Naive thymus-derived CD4-positive, alpha-beta T cell (primary cell): ENCODE measurements at regions not wholly inside any gene's neighbourhood (a gene's known extent, or its start where the extent isn't known, plus 50 kb on each side); places are given as distances from the start of the nearest gene placed in this dataset.

Experiments used
- ATAC-seq: fragments of 150-1000 bp; cut with Tn5 transposase; 2 replicates; pipeline ENCODE4 v1.10.0; 2021; ENCODE audit warnings: mild to moderate bottlenecking, moderate library complexity
- CTCF ChIA-PET: fragments of 350-600 bp; sonication (Branson Sonifier 250); formaldehyde crosslinking; loops from one replicate; lab custom pipeline; 2021; ENCODE audit warnings: antibody characterized with exemption; lab: Charles Lee
- POLR2A ChIA-PET: fragments of 350-600 bp; sonication (Branson Sonifier 250); formaldehyde crosslinking; loops from one replicate; lab custom pipeline; 2021; ENCODE audit warnings: antibody characterized with exemption, inconsistent platforms; lab: Charles Lee
- DNase-seq, 9 donors: peaks; one replicate each; pipeline versions ENCODE4 v3.0.0 to v3.0.0-alpha.2; 2020 to 2022; ENCODE audit warnings: mixed read lengths in 1 of 9
- H3K27ac ChIP-seq: one replicate; pipeline ENCODE4 v1.7.0; 2013; ENCODE audit warnings: mild to moderate bottlenecking, low read depth, low read length, moderate library complexity
- H3K27me3 ChIP-seq, 2 donors: one replicate each; pipeline ENCODE4 v1.7.0; 2013; ENCODE audit warnings: low read length in 2 of 2, mild to moderate bottlenecking in 2 of 2, moderate library complexity in 2 of 2; ENCODE audit not compliant: control insufficient read depth in 2 of 2, insufficient read depth in 2 of 2
- H3K36me3 ChIP-seq, 3 experiments: 1 replicate in 2 of 3; 2 replicates in 1 of 3; pipeline ENCODE4 v1.7.0; 2013; ENCODE audit warnings: low read length in 3 of 3, mild to moderate bottlenecking in 3 of 3, moderate library complexity in 1 of 3; ENCODE audit not compliant: insufficient read depth in 3 of 3, control insufficient read depth in 2 of 3
- H3K4me1 ChIP-seq, 2 donors: one replicate each; pipeline ENCODE4 v1.7.0; 2013; ENCODE audit warnings: low read length in 2 of 2, mild to moderate bottlenecking in 2 of 2, moderate library complexity in 1 of 2; ENCODE audit not compliant: control insufficient read depth in 2 of 2, insufficient read depth in 2 of 2
- H3K4me3 ChIP-seq: 2 replicates; pipeline ENCODE4 v1.7.0; 2013; ENCODE audit warnings: mild to moderate bottlenecking, low read length
- H3K9me3 ChIP-seq, 3 experiments: 1 replicate in 2 of 3; 2 replicates in 1 of 3; pipeline ENCODE4 v1.7.0; 2013; ENCODE audit warnings: low read length in 3 of 3; ENCODE audit not compliant: control insufficient read depth in 2 of 3
- H3K27ac Mint-ChIP-seq, 9 donors: one replicate each; pipeline ENCODE4 v1.8.0; 2020 to 2022; ENCODE audit warnings: mixed read lengths in 9 of 9, mild to moderate bottlenecking in 8 of 9, moderate library complexity in 5 of 9, inconsistent platforms in 2 of 9
- H3K27me3 Mint-ChIP-seq, 5 donors: one replicate each; pipeline ENCODE4 v1.8.0; 2021 to 2022; ENCODE audit warnings: mixed read lengths in 5 of 5, mild to moderate bottlenecking in 1 of 5
- H3K36me3 Mint-ChIP-seq, 5 donors: one replicate each; pipeline ENCODE4 v1.8.0; 2020 to 2022; ENCODE audit warnings: mixed read lengths in 5 of 5, mild to moderate bottlenecking in 3 of 5, inconsistent platforms in 1 of 5
- H3K4me1 Mint-ChIP-seq, 7 donors: one replicate each; pipeline ENCODE4 v1.8.0; 2020 to 2022; ENCODE audit warnings: mixed read lengths in 7 of 7, mild to moderate bottlenecking in 3 of 7, inconsistent platforms in 1 of 7
- H3K4me3 Mint-ChIP-seq, 10 donors: one replicate each; pipeline ENCODE4 v1.8.0; 2020 to 2022; ENCODE audit warnings: mild to moderate bottlenecking in 10 of 10, mixed read lengths in 10 of 10, moderate library complexity in 6 of 10, inconsistent platforms in 2 of 10
- H3K9me3 Mint-ChIP-seq, 11 donors: one replicate each; pipeline ENCODE4 v1.8.0; 2020 to 2022; ENCODE audit warnings: mixed read lengths in 11 of 11, mild to moderate bottlenecking in 4 of 11, inconsistent platforms in 1 of 11, moderate library complexity in 1 of 11
- intact Hi-C, 2 donors: fragments of 100-400 bp; cut with micrococcal nuclease; formaldehyde crosslinking; loops; one replicate each; pipeline ENCODE4 v1.15.1; 2023

DNA sequence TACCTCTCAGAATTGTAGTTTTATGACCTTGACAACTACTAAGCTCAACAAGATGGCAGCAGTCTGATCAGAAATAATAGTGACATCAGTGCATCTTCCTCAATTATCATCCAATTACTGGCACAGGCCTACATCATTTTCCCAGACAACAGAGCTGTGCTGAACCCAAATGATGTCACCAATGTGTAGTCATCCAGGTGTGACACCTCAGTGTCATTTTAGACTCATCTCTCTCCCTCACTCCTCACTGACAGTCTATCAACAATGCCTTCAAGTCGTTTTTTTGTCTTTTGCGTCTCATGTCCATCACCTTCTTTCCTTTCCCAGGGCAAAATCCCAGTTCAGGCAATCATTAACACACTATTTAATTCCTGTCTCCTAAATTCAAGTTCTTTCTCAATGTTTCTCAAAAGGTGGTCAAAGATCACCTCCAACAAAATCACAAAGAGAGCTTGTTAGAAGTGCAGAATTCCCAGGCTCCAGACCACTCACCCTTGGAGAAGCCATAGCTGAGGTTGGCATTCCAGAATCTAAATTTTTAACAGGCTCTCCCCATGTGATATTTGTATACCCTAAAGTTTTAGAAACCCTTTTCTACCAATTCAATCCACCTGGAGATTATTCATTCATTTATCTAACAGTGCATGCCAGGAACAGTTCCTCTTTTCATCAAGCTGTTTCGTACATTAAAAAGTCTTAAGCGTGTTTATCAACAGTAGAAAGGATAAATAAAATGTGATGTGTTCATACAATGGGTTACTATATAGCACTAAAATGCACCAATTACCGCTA, 125.3 kb upstream of the KLF7 start:
- intact Hi-C loops = no loop called here
- Histone ChIP-seq H3K4me1 (no peaks in the 10 kb centered on the region), H3K4me3 (no peak overlapping the region), H3K27ac (no peak overlapping the region), H3K36me3 (no peaks in the 10 kb centered on the region), H3K9me3 (no peaks in the 10 kb centered on the region), H3K27me3 (no peaks in the 10 kb centered on the region)
- DNase-seq (no peak), ATAC-seq (no peak)
- H3K36me3 Mint-ChIP-seq = peaks cover 0 to 7% (median 4%) of the 10 kb centered on the region in 5 donors
- H3K4me3 Mint-ChIP-seq = no peak overlapping the region
- H3K27me3 Mint-ChIP-seq = no peaks in the 10 kb centered on the region
- POLR2A ChIA-PET = interaction anchor here (0.6 kb wide), 1 partner anchor 127 kb away, joined by 3 read pairs; no protein-coding TSS in a partner anchor
- CTCF ChIA-PET = no interaction called here
- H3K9me3 Mint-ChIP-seq = peaks cover 0 to 13% (median 0%) of the 10 kb centered on the region in 11 donors
- H3K27ac Mint-ChIP-seq = no peak overlapping the region
- H3K4me1 Mint-ChIP-seq = peaks cover under 1 to 4% (median 3%) of the 10 kb centered on the region in 7 donors

- peak overlapping the region in 1 of 9 donors; percentile 1 for H3K27ac Mint-ChIP-seq
- H3K9me3 Mint-ChIP-seq = peaks cover 0 to 13% (median 0%) of the 10 kb centered on the region in 11 donors
- H3K4me1 ChIP-seq = no peaks in the 10 kb centered on the region
- ChIA-PET POLR2A (no interaction called here), CTCF (no interaction called here)
- no peak overlapping the region for H3K4me3 ChIP-seq
- no peaks in the 10 kb centered on the region for H3K27me3 ChIP-seq
- H3K27me3 Mint-ChIP-seq = no peaks in the 10 kb centered on the region
- H3K27ac ChIP-seq = no peak overlapping the region
- H3K36me3 Mint-ChIP-seq = peaks cover 0 to 7% (median 4%) of the 10 kb centered on the region in 5 donors
- intact Hi-C loops = no loop called here
- no peak overlapping the region for H3K4me3 Mint-ChIP-seq
- no peak for ATAC-seq
- H3K4me1 Mint-ChIP-seq = peaks cover 0 to 1% (median 0%) of the 10 kb centered on the region in 7 donors
- no peak for DNase-seq
- H3K36me3 ChIP-seq = no peaks in the 10 kb centered on the region
- no peaks in the 10 kb centered on the region for H3K9me3 ChIP-seq
Observed at GRCh38 chr2:207291625-207292252, 126.0 kb upstream of the KLF7 start.

GRCh38 chr2:207296265-207296948, 130.7 kb upstream of the KLF7 start:
- ChIA-PET POLR2A (interaction anchor here (0.7 kb wide), 1 partner anchor 56 kb away, joined by 3 read pairs; no protein-coding TSS in a partner anchor), CTCF (no interaction called here)
- no peak overlapping the region for H3K27ac ChIP-seq
- intact Hi-C loops = no loop called here
- Mint-ChIP-seq H3K36me3 (peaks cover 0 to 18% (median 10%) of the 10 kb centered on the region in 5 donors), H3K9me3 (peaks cover 0 to 22% (median 6%) of the 10 kb centered on the region in 11 donors), H3K4me3 (no peak overlapping the region), H3K27ac (no peak overlapping the region), H3K4me1 (peaks cover 0 to 2% (median 0%) of the 10 kb centered on the region in 7 donors), H3K27me3 (peaks cover 0 to 5% (median 0%) of the 10 kb centered on the region in 5 donors)
- DNase-seq (no peak), ATAC-seq (no peak)
- no peak overlapping the region for H3K4me3 ChIP-seq
- no peaks in the 10 kb centered on the region for H3K27me3 ChIP-seq
- H3K4me1 ChIP-seq = no peaks in the 10 kb centered on the region
- no peaks in the 10 kb centered on the region for H3K9me3 ChIP-seq
- H3K36me3 ChIP-seq = no peaks in the 10 kb centered on the region

GRCh38 chr2:207300817-207301216, 135.1 kb upstream of the KLF7 start:
- DNase-seq = no peak
- no peak overlapping the region for H3K4me3 ChIP-seq
- no peak overlapping the region for H3K27ac Mint-ChIP-seq
- H3K27me3 Mint-ChIP-seq = peaks cover 0 to 5% (median 0%) of the 10 kb centered on the region in 5 donors
- peaks cover 0 to 18% (median 8%) of the 10 kb centered on the region in 5 donors for H3K36me3 Mint-ChIP-seq
- peaks cover 0 to 21% (median 6%) of the 10 kb centered on the region in 11 donors for H3K9me3 Mint-ChIP-seq
- peaks cover 0 to 4% (median 0%) of the 10 kb centered on the region in 7 donors for H3K4me1 Mint-ChIP-seq
- ChIA-PET CTCF (interaction anchor here (0.6 kb wide), 1 partner anchor 253 kb away, joined by 4 read pairs; no protein-coding TSS in a partner anchor), POLR2A (no interaction called here)
- no peak for ATAC-seq
- no peaks in the 10 kb centered on the region for H3K27me3 ChIP-seq
- H3K36me3 ChIP-seq = no peaks in the 10 kb centered on the region
- no peaks in the 10 kb centered on the region for H3K9me3 ChIP-seq
- intact Hi-C loops = no loop called here
- H3K4me1 ChIP-seq = no peaks in the 10 kb centered on the region
- no peak overlapping the region for H3K4me3 Mint-ChIP-seq
- H3K27ac ChIP-seq = no peak overlapping the region

DNA sequence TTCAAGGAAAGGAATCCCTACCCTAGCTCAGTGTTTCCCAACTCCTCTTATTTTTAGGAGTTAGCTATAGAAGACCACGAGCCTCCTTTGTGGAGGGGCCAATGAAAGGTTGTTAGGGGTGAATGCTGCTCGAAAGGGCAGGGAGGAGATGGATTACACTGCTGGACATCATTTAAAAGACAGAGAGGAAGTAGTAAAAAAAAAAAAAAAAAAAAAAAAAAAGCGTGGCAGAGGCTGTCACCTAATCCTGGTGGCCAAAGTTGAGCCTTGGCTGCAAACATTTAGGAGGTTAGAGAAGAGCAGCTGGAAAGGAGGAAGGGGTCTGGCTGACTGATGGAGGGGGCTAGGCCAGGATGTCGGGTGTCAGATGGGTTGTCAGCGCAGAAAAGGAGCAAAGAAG, 139.0 kb upstream of the KLF7 start:
- H3K4me1 Mint-ChIP-seq = peaks cover 6 to 18% (median 10%) of the 10 kb centered on the region in 7 donors
- CTCF ChIA-PET = no interaction called here
- Histone ChIP-seq H3K27ac (no peak overlapping the region), H3K4me1 (peaks cover 0 to 6% of the 10 kb centered on the region in 2 donors), H3K27me3 (no peaks in the 10 kb centered on the region), H3K9me3 (no peaks in the 10 kb centered on the region), H3K36me3 (no peaks in the 10 kb centered on the region), H3K4me3 (no peak overlapping the region)
- peaks cover 0 to 14% (median 6%) of the 10 kb centered on the region in 11 donors for H3K9me3 Mint-ChIP-seq
- no peak overlapping the region for H3K27ac Mint-ChIP-seq
- ATAC-seq (no peak), DNase-seq (no peak)
- intact Hi-C loops = no loop called here
- H3K4me3 Mint-ChIP-seq = no peak overlapping the region
- H3K27me3 Mint-ChIP-seq = no peaks in the 10 kb centered on the region
- peaks cover 0 to 7% (median 0%) of the 10 kb centered on the region in 5 donors for H3K36me3 Mint-ChIP-seq
- POLR2A ChIA-PET = no interaction called here

DNA sequence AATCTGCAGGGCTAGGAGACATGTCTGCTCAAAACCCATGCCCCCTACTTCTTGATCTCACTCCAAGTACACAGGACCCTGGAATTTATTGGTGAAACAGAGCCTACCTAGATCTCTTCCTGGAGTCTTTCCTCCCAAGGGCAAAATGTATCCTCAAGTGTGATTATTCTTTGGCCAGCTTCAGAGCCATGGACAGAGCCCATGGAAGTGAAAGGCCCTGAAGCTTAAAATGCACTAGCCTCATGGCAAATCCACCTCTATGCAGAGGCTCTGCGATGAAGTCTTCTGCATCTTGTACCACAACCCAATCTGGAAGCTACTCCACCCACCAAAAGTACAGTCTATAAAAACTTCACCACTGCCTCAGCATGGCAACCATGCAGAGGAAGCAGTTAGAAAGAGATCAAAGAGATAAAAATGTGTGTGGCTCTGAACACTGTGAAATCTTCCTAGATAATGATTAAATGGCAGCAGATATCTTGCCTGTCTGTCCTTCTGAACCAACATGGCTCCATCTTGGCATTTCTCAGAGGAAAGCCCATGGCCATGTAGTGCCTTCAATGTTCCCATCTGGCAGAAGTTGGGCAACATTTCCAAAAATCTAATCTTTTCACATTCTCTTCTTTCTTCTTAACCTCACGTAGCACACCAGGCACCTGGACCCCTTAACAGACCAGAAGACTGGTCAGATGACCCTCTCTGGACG, 142.9 kb upstream of the KLF7 start:
- no peak for ATAC-seq
- peak in 2 of 9 donors; percentile 19 to 25 for DNase-seq
- no peaks in the 10 kb centered on the region for H3K27me3 Mint-ChIP-seq
- no peak overlapping the region for H3K4me3 ChIP-seq
- CTCF ChIA-PET = no interaction called here
- peaks cover 0 to 2% (median 0%) of the 10 kb centered on the region in 11 donors for H3K9me3 Mint-ChIP-seq
- H3K27me3 ChIP-seq = no peaks in the 10 kb centered on the region
- POLR2A ChIA-PET = interaction anchor here (0.6 kb wide), 1 partner anchor 241 kb away, joined by 3 read pairs; no protein-coding TSS in a partner anchor
- peaks cover 6 to 31% (median 13%) of the 10 kb centered on the region in 7 donors for H3K4me1 Mint-ChIP-seq
- peak overlapping the region in 1 of 9 donors; percentile 11 for H3K27ac Mint-ChIP-seq
- no peaks in the 10 kb centered on the region for H3K36me3 ChIP-seq
- peaks cover 0 to 5% (median 0%) of the 10 kb centered on the region in 5 donors for H3K36me3 Mint-ChIP-seq
- intact Hi-C loops = no loop called here
- peak overlapping the region in 2 of 10 donors; percentile 5 to 13 for H3K4me3 Mint-ChIP-seq
- peaks cover 0 to 6% of the 10 kb centered on the region in 2 donors for H3K4me1 ChIP-seq
- H3K27ac ChIP-seq = no peak overlapping the region
- H3K9me3 ChIP-seq = no peaks in the 10 kb centered on the region
